ENCODE measurements at regions not wholly inside any gene's neighbourhood (a gene's known extent, or its start where the extent isn't known, plus 50 kb on each side); places are given as distances from the start of the nearest gene placed in this dataset.

DNA sequence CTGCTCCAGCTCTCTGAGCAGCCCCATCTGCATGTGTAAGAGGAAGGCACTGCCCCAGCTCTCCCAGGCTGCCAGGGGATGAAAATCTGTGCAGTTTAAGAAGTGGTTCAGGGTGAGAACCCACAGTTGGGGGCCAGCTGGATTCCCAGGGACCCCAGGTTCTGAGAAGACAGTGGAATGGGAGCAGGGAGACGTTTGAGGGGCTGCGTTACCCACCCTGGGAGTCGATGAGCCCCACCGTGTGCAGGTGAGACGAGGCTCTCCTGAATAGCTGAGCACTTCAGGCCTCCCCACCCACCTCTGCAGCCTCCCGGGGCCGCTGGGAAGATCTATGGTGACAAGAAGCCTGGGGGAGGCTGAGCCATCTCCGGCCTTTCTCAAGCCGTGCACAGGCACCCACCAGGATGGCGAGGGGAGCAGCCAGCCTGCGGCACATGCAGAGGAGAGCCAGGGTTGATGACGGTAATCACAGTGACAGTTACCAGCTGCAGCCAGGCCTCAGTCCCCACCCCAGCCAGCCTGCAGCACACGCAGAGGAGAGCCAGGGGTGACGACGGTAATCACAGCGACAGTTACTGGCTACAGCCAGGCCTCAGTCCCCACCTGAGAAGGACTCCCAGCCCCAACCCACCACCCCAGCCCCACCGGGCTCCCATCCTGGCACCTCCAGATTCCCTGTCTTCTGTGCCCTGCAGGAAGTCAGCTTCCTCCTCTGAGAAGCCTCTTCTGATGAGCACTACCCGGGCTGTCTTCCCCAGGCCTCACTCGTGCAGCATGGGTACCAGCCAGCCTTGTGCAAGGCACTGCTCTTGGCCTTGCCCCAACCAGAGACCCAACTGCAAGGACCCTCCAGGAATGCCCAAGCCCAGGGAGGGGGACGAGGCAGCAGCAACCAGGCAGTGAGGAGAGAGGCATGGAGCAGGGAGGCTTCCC lies 150.8 kb upstream of the PPP1R26 start:
- Mint-ChIP-seq H3K27ac (no peak overlapping the region), H3K4me1 (no peaks in the 10 kb centered on the region), H3K9me3 (no peaks in the 10 kb centered on the region), H3K36me3 (ENCODE audit: low read depth) (no peaks in the 10 kb centered on the region), H3K4me3 (no peak overlapping the region), H3K27me3 (no peaks in the 10 kb centered on the region)
- intact Hi-C loops (cut with micrococcal nuclease), result no loop called here
- DNase-seq, result no peak

- DNase-seq, result no peak
- intact Hi-C loops (cut with micrococcal nuclease), result no loop called here
- Mint-ChIP-seq H3K27ac (no peak overlapping the region), H3K36me3 (ENCODE audit: low read depth) (no peaks in the 10 kb centered on the region), H3K4me3 (no peak overlapping the region), H3K9me3 (no peaks in the 10 kb centered on the region), H3K27me3 (no peaks in the 10 kb centered on the region), H3K4me1 (no peaks in the 10 kb centered on the region)
These were observed 149.8 kb upstream of the PPP1R26 start for GRCh38 chr9:135329571-135330306.

DNA sequence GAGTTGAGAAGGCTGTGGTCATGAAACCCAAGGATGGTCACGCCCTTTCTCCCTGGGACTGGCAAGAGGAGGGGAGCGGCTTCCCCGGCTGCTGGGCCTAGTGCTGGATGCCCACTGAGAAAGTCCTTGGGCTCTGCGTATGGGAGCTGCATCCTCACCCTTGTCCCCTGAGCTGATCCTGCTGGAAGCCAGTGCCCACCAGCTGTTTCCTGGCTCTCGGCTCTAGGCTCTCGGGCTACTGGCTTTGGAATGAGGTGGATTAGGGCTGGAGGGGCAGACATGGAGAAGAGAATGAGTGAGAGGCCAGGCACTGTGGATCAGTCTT lies 149.3 kb upstream of the PPP1R26 start:
- no peak overlapping the region for H3K4me3 Mint-ChIP-seq
- intact Hi-C loops (cut with micrococcal nuclease), result no loop called here
- H3K27ac Mint-ChIP-seq, result no peak overlapping the region
- DNase-seq, result no peak
- H3K9me3 Mint-ChIP-seq, result no peaks in the 10 kb centered on the region
- H3K27me3 Mint-ChIP-seq, result no peaks in the 10 kb centered on the region
- H3K36me3 Mint-ChIP-seq (ENCODE audit: low read depth), result no peaks in the 10 kb centered on the region
- no peaks in the 10 kb centered on the region for H3K4me1 Mint-ChIP-seq

DNA sequence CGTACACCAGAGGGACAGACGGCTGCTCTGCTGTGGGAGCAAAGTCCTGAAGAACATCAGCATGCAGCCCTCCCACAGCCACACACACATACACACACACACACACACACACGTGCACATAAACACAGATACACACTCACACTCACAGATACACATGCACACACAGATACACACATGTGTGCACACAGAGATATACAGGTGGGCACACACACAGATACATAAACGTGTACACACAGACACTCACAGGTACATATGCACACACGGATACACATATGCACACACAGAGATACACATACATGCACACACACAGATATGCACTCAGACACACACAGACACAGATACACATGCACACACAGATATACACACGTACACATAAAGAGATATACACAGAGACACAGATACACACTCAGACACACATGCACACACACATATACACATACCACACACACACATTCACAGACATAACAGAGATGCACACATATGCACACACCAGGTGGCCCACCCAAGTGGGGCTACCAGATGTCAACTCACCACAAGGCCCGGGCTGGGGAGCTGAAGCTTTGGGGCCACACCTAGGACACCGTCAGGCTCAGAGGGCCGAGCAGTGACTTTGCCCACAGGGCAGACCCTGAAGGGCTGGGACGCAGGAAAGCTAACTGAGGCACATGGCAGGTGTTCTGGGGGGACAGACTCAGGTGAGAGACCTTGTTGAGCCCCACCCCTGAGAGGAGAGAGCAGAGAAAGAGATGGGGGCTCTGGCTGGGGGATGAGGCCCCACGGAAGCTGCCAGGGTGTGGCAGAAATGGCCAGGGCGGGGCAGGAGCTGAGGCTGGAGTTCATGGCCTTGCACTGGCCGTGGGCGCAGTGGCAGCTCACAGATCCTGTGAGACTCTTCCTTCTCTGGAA lies 148.6 kb upstream of the PPP1R26 start:
- Mint-ChIP-seq H3K27me3 (no peaks in the 10 kb centered on the region), H3K27ac (no peak overlapping the region), H3K9me3 (no peaks in the 10 kb centered on the region), H3K4me3 (no peak overlapping the region), H3K4me1 (no peaks in the 10 kb centered on the region), H3K36me3 (ENCODE audit: low read depth) (no peaks in the 10 kb centered on the region)
- no peak for DNase-seq
- intact Hi-C loops (cut with micrococcal nuclease), result no loop called here

GRCh38 chr9:135332516-135332915 lies 147.1 kb upstream of the PPP1R26 start:
- Mint-ChIP-seq H3K36me3 (ENCODE audit: low read depth) (no peaks in the 10 kb centered on the region), H3K4me1 (no peaks in the 10 kb centered on the region), H3K27me3 (no peaks in the 10 kb centered on the region), H3K9me3 (no peaks in the 10 kb centered on the region), H3K27ac (no peak overlapping the region), H3K4me3 (no peak overlapping the region)
- no peak for DNase-seq
- intact Hi-C loops (cut with micrococcal nuclease), result no loop called here

DNA sequence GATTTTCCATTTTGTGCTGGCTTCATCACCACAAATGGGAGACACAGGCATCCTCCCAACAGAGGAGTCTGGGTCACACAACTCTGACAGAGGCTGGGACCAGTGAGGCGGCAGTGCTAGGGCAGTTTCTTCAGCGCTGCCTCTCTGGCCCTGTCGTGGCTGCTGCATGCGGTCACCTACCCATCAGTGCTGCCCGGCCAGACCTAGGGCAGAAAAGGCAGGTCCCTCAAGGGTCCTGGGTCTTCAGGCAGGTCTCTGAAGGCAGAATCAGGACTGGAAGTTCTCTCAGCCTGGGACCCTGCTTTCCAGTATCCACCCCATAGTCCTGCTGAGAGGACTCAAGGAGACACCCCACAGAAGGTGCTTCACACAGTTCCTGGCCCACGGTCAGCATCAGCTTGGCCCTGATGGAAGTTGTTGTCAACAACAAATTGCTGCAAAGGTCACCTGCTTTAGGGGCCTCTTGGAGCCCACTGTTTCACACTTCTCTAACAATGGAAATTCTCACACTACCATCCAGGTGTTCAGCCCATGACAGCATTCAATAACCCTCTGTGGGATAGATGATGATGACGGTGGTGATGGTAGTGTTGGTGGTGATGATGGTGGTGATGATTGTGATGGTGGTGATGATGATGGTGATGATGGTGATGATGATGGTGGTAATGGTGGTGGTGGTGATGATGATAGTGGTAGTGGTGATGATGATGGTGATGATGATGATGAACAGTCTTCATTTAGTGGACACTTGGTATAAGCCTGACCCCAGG lies 146.4 kb upstream of the PPP1R26 start:
- H3K9me3 Mint-ChIP-seq, result no peaks in the 10 kb centered on the region
- intact Hi-C loops (cut with micrococcal nuclease), result no loop called here
- H3K27ac Mint-ChIP-seq, result no peak overlapping the region
- DNase-seq, result no peak
- H3K27me3 Mint-ChIP-seq, result no peaks in the 10 kb centered on the region
- no peaks in the 10 kb centered on the region for H3K36me3 Mint-ChIP-seq (ENCODE audit: low read depth)
- no peak overlapping the region for H3K4me3 Mint-ChIP-seq
- no peaks in the 10 kb centered on the region for H3K4me1 Mint-ChIP-seq

GRCh38 chr9:135334953-135335460 lies 144.6 kb upstream of the PPP1R26 start:
- no peak for DNase-seq

DNA sequence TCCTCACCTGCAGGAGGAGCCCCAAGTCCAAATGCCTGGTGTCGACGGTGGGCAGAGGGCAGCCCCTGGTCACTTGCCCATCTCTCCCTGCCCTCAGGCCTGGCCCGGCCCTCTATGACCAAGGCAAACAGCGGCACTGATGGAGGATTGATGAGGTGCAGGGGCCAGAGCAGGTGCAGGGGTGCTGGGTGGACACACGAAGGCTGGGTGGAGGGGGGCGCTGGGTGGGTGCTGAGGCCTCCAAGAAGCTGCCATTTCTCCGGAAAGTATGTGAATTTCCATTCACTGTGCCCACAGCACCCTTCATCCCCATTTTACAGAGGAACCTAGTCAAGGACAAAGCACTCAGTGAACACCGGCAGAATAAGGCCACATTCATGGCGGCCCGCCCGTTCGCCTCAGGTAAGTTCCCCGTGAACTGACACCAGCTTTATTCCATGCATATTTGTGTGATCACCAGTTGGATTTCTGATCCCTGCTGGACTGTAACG lies 143.8 kb upstream of the PPP1R26 start:
- intact Hi-C loops (cut with micrococcal nuclease), result no loop called here
- Mint-ChIP-seq H3K36me3 (ENCODE audit: low read depth) (no peaks in the 10 kb centered on the region), H3K4me1 (no peaks in the 10 kb centered on the region), H3K9me3 (no peaks in the 10 kb centered on the region), H3K27me3 (peaks cover 2% of the 10 kb centered on the region), H3K27ac (no peak overlapping the region), H3K4me3 (no peak overlapping the region)
- DNase-seq, result no peak

More at GRCh38 chr9:135334953-135335460, 144.6 kb upstream of the PPP1R26 start:
- intact Hi-C loops (cut with micrococcal nuclease), result no loop called here
- H3K36me3 Mint-ChIP-seq (ENCODE audit: low read depth), result no peaks in the 10 kb centered on the region
- no peaks in the 10 kb centered on the region for H3K4me1 Mint-ChIP-seq
- peaks cover 2% of the 10 kb centered on the region for H3K27me3 Mint-ChIP-seq
- H3K9me3 Mint-ChIP-seq, result no peaks in the 10 kb centered on the region
- H3K4me3 Mint-ChIP-seq, result no peak overlapping the region
- no peak overlapping the region for H3K27ac Mint-ChIP-seq

- intact Hi-C loops (cut with micrococcal nuclease), result no loop called here
- Mint-ChIP-seq H3K9me3 (no peaks in the 10 kb centered on the region), H3K4me1 (no peaks in the 10 kb centered on the region), H3K27ac (no peak overlapping the region), H3K27me3 (peaks cover 2% of the 10 kb centered on the region), H3K4me3 (no peak overlapping the region), H3K36me3 (ENCODE audit: low read depth) (no peaks in the 10 kb centered on the region)
- no peak for DNase-seq
These were observed 142.7 kb upstream of the PPP1R26 start for GRCh38 chr9:135336722-135337527.

DNA sequence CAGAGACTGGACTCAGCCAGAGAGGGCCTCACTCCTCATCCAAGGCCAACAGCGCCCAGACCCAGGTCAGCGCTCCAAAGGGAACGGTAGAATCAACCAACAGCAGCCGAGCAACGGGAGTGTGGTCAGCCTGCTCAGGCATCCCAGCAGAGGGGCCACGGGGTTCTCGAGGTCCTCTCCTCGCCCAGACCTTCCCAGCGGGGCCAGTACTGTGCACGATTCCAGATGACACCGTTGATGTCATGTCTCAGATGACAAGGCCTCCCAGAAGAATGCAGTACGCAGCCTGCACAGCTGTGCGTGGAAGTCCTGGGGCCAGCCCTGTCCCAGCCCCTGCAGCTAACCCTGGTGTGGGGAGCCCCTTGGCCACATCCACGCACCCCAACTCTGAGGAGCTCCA lies 141.0 kb upstream of the PPP1R26 start:
- DNase-seq, result no peak
- intact Hi-C loops (cut with micrococcal nuclease), result no loop called here
- no peaks in the 10 kb centered on the region for H3K9me3 Mint-ChIP-seq
- no peak overlapping the region for H3K27ac Mint-ChIP-seq
- peaks cover 2% of the 10 kb centered on the region for H3K27me3 Mint-ChIP-seq
- no peaks in the 10 kb centered on the region for H3K4me1 Mint-ChIP-seq
- H3K4me3 Mint-ChIP-seq, result no peak overlapping the region
- H3K36me3 Mint-ChIP-seq (ENCODE audit: low read depth), result no peaks in the 10 kb centered on the region

- Mint-ChIP-seq H3K36me3 (ENCODE audit: low read depth) (no peaks in the 10 kb centered on the region), H3K4me3 (no peak overlapping the region), H3K27me3 (peaks cover 2% of the 10 kb centered on the region), H3K27ac (no peak overlapping the region), H3K4me1 (no peaks in the 10 kb centered on the region), H3K9me3 (no peaks in the 10 kb centered on the region)
- no peak for DNase-seq
- intact Hi-C loops (cut with micrococcal nuclease), result no loop called here
These were observed 140.1 kb upstream of the PPP1R26 start for GRCh38 chr9:135339378-135339973.

DNA sequence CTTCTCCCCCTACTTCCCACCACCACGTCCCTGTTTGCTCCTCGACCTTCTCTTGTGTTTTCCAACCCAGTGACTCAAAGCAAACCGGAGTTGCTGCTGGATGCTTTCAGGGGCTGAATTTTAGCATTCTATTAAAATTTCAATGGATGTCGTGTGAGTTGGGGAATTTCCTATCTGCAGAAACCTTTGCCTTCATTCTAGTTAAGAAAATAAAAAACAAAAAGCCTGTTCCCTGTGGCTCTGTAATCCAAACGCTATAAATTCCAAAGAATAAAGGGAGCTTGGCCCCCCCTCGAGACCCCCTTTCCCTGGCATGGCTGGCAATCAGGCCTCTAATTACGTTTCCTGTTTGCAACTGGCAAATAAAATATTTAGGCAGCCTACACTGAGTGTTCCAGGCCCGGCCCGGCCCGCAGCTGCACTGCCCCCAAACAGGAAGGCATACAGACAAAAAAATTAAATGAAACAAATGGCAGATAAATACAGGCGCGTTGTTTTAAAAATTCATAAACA lies 139.4 kb upstream of the PPP1R26 start:
- intact Hi-C loops (cut with micrococcal nuclease), result no loop called here
- no peak for DNase-seq
- H3K27ac Mint-ChIP-seq, result no peak overlapping the region
- no peak overlapping the region for H3K4me3 Mint-ChIP-seq
- no peaks in the 10 kb centered on the region for H3K4me1 Mint-ChIP-seq
- no peaks in the 10 kb centered on the region for H3K9me3 Mint-ChIP-seq
- H3K27me3 Mint-ChIP-seq, result peaks cover 2% of the 10 kb centered on the region
- no peaks in the 10 kb centered on the region for H3K36me3 Mint-ChIP-seq (ENCODE audit: low read depth)
